ENCODE measurements at regions not wholly inside any gene's neighbourhood (a gene's known extent, or its start where the extent isn't known, plus 50 kb on each side); places are given as distances from the start of the nearest gene placed in this dataset.

DNA sequence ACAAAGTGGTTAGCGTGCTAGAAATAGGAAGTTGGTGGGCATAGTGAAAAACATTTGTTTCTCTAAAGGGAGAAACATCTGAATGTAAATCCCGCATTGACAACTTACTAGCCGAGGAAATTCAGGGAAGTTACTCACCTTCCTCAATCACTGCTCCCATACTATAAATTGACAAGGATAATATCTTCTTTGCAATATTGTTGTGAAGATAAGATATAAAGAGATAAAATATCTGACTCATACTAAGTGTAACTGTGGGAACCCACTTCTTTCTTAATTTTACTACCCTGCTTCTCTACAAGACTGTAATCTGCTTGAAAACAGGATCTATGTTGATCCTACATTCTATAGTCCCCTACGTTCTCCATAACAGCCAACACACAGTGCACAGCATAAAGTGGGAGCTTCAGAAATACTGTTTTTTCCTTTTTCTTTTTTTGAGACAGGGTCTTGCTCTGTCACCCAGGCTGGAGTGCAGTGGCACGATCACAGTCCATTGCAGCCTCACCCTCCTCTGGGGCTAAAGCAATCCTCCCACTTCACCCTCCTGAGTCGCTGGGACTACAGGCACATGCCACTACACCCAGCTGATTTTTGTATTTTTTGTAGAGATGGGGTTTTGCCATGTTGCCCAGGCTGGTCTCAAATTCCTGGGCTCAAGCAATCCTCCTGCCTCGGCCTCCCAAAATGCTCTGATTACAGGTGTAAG, 57.4 kb upstream of the C1orf21 start:
- H2BK15ac ChIP-seq (ENCODE audit: low read length) = no peak overlapping the region
- no peak overlapping the region for H2AK5ac ChIP-seq (ENCODE audit: low read depth, low read length)
- no peak overlapping the region for H3K4me3 ChIP-seq (ENCODE audit: extremely low read depth in 1 of 4, insufficient read depth in 2 of 4, low read depth in 3 of 4, low read length in 4 of 4)
- no peak overlapping the region for H3K14ac ChIP-seq (ENCODE audit: insufficient read length)
- H3K79me1 ChIP-seq (ENCODE audit: low read depth, low read length) = no peaks in the 10 kb centered on the region
- H2BK12ac ChIP-seq (ENCODE audit: low read depth, low read length) = no peak overlapping the region
- no peak overlapping the region for H2BK120ac ChIP-seq (replicated peaks; ENCODE audit: low read depth, low read length)
- H3K79me2 ChIP-seq (ENCODE audit: control insufficient read depth in 1 of 2, insufficient read depth in 2 of 2, low read length in 2 of 2) = no peaks in the 10 kb centered on the region
- no peaks in the 10 kb centered on the region for H3K4me1 ChIP-seq (replicated peaks in 1 of 4; ENCODE audit: control insufficient read depth in 3 of 4, insufficient read depth in 4 of 4, low read length in 3 of 4)
- FAIRE-seq = no peak
- H2BK5ac ChIP-seq (ENCODE audit: low read depth, low read length) = no peak overlapping the region
- H3K27ac ChIP-seq (ENCODE audit: low read depth, low read length) = no peak overlapping the region
- H2BK20ac ChIP-seq (ENCODE audit: low read length) = no peak overlapping the region
- no peaks in the 10 kb centered on the region for H4K20me1 ChIP-seq (replicated peaks in 1 of 2; ENCODE audit: control insufficient read depth in 1 of 2, insufficient read depth in 2 of 2, low read length in 2 of 2)
- H3K36me3 ChIP-seq (ENCODE audit: control insufficient read depth in 2 of 4, insufficient read depth in 4 of 4, low read length in 3 of 4) = no peaks in the 10 kb centered on the region
- peaks cover 0 to 2% of the 10 kb centered on the region in 2 experiments; a peak in 1 of 4 replicates for H3K9me3 ChIP-seq (ENCODE audit: insufficient read depth in 2 of 2, low read depth in 1 of 2, low read length in 1 of 2)
- H3K23me2 ChIP-seq (ENCODE audit: low read depth, low read length) = no peaks in the 10 kb centered on the region; the same call in 1 of the 2 replicates
- no peak overlapping the region for H4K5ac ChIP-seq (ENCODE audit: insufficient read length, low read depth, low read length)
- no peak for DNase-seq (ENCODE audit: low read depth in 1 of 2, low spot score in 2 of 2)
- no peaks in the 10 kb centered on the region for H3K27me3 ChIP-seq (replicated peaks in 1 of 4; ENCODE audit: control insufficient read depth in 3 of 4, extremely low read depth in 1 of 4, insufficient read depth in 3 of 4, low read length in 3 of 4)
- no peak overlapping the region for H3K4me2 ChIP-seq (ENCODE audit: insufficient read depth in 1 of 2, low read depth in 2 of 2, low read length in 2 of 2)
- no peak overlapping the region for H3K23ac ChIP-seq (ENCODE audit: insufficient read length)
- WGBS, 2 experiments (ENCODE audit: extremely low coverage in 1 of 2, insufficient coverage in 1 of 2, insufficient read length in 1 of 2, insufficient replicate concordance in 2 of 2, low coverage in 1 of 2, low lambda C conversion rate in 2 of 2, missing lambda C conversion rate in 1 of 2) = 97% methylated on average over 7 of the region's 7 CpGs; no CpG with 5 or more reads in 1 of the 2 experiments
- POLR2A ChIA-PET (ENCODE audit: partially characterized antibody) = no interaction called here
- no peak overlapping the region for H4K91ac ChIP-seq (replicated peaks; ENCODE audit: insufficient read length, low read length)
- no peak overlapping the region for H3K4ac ChIP-seq (replicated peaks; ENCODE audit: insufficient read length, low read depth, low read length)
- no peak overlapping the region for H3K9ac ChIP-seq (replicated peaks in 1 of 4; ENCODE audit: extremely low read depth in 1 of 4, low read depth in 3 of 4, low read length in 3 of 4)
- CTCF ChIA-PET (ENCODE audit: partially characterized antibody) = interaction anchor here (2.7 kb wide), 1 partner anchor 11 kb away, joined by 9 read pairs; no protein-coding TSS in a partner anchor
- no peak overlapping the region for H2AFZ ChIP-seq (ENCODE audit: low read length)
- no peak overlapping the region for H4K8ac ChIP-seq (ENCODE audit: extremely low read depth, insufficient read depth, low read length)
- no peak overlapping the region for H3K18ac ChIP-seq (ENCODE audit: extremely low read depth, low read length)
- no peak overlapping the region for H3K56ac ChIP-seq (replicated peaks; ENCODE audit: insufficient read length, low read depth, low read length)
- TF ChIP-seq CREB1 (IDR thresholded peaks at IDR 0.05) (no peak), SP1 (IDR thresholded peaks at IDR 0.05; ENCODE audit: low read depth, low read length) (no peak)
